ENCODE measurements at regions not wholly inside any gene's neighbourhood (a gene's known extent, or its start where the extent isn't known, plus 50 kb on each side); places are given as distances from the start of the nearest gene placed in this dataset.

DNA sequence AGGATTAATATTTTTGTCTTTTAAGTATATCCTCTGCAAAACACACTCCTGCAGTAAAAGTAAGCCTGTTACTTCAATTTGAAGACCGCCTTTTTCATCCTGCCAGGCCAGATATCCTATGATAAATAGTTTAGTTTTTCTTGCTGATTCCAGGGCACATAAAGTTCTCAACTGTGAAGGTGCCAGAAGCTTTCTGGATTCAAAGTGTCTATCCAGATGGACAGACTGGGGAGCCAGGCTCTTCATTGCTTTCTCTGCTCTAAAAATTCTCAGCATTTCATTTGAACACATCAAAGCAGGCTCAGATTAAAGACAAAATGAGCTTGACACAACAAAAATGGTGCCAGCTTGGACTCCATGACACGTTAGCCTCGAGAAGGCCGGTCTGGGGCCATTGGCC is 53.6 kb upstream of the UBL3 start:
- H3K36me3 ChIP-seq (replicated peaks in 1 of 2; ENCODE audit: control insufficient read depth in 1 of 2, insufficient read depth in 2 of 2, low read length in 1 of 2) = no peaks in the 10 kb centered on the region
- H3K79me2 ChIP-seq (ENCODE audit: insufficient read depth) = no peaks in the 10 kb centered on the region
- H3K9me2 ChIP-seq = no peaks in the 10 kb centered on the region
- H3F3A ChIP-seq (replicated peaks; ENCODE audit: insufficient read depth) = no peaks in the 10 kb centered on the region
- WGBS (ENCODE audit: low lambda C conversion rate) = 98% methylated on average over 4 of the region's 4 CpGs
- no peak overlapping the region for H3K27ac ChIP-seq (ENCODE audit: low read depth in 2 of 2, low read length in 1 of 2)
- H3K27me3 ChIP-seq (ENCODE audit: insufficient read depth) = no peaks in the 10 kb centered on the region
- H3K9ac ChIP-seq = no peak overlapping the region
- TF ChIP-seq NRF1 (IDR thresholded peaks at IDR 0.05; ENCODE audit: low read depth, low read length) (no peak), FOXM1 (IDR thresholded peaks at IDR 0.05; ENCODE audit: low read depth) (no peak), YY1 (IDR thresholded peaks at IDR 0.05; ENCODE audit: low read depth) (no peak), RFX5 (IDR thresholded peaks at IDR 0.05; ENCODE audit: low read length) (no peak), EP300 (IDR thresholded peaks at IDR 0.05; ENCODE audit: borderline replicate concordance in 1 of 2, low read depth in 1 of 2, low read length in 1 of 2) (no peak), GATA2 (CRISPR knock-in tag; IDR thresholded peaks at IDR 0.05) (no peak), GABPA (IDR thresholded peaks at IDR 0.05; ENCODE audit: low read depth) (no peak), CHD2 (IDR thresholded peaks at IDR 0.05; ENCODE audit: low read length, partially characterized antibody) (no peak), JUND (IDR thresholded peaks at IDR 0.05) (no peak), TAF1 (IDR thresholded peaks at IDR 0.05; ENCODE audit: borderline replicate concordance, low read depth, low read length) (no peak), SIN3A (IDR thresholded peaks at IDR 0.05; ENCODE audit: borderline replicate concordance, low read depth, low read length) (no peak), POLR2AphosphoS5 (IDR thresholded peaks at IDR 0.05; ENCODE audit: low read depth, low read length) (no peak), SMC3 (IDR thresholded peaks at IDR 0.05; ENCODE audit: low read depth, low read length) (no peak), MXI1 (IDR thresholded peaks at IDR 0.05; ENCODE audit: low read depth, low read length) (no peak)
- TF ChIP-seq, protein P1, sequence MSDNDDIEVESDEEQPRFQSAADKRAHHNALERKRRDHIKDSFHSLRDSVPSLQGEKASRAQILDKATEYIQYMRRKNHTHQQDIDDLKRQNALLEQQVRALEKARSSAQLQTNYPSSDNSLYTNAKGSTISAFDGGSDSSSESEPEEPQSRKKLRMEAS (IDR thresholded peaks at IDR 0.05; ENCODE audit: low read depth) = no peak
- ChIA-PET POLR2A (no interaction called here), CTCF (no interaction called here)
- DNase-seq = no peak
- H2AFZ ChIP-seq (ENCODE audit: low read depth) = no peak overlapping the region
- H3K9me3 ChIP-seq = 0 out of 2 replicates have a peak, but pooled peaks cover 2% of the 10 kb centered on the region
- H4K20me1 ChIP-seq (ENCODE audit: insufficient read depth) = no peaks in the 10 kb centered on the region
- H3K4me1 ChIP-seq (ENCODE audit: control insufficient read depth in 1 of 2, insufficient read depth in 2 of 2, low read depth in 1 of 2, low read length in 1 of 2) = peaks cover 6 to 12% of the 10 kb centered on the region in 2 experiments; a peak in 2 of 4 replicates
- no peak overlapping the region for H3K4me3 ChIP-seq (ENCODE audit: low read depth in 2 of 2, low read length in 1 of 2)
- H3K4me2 ChIP-seq = no peak overlapping the region

GRCh38 chr13:29903543-29903942 is 53.1 kb upstream of the UBL3 start:
- Histone ChIP-seq H3K27ac (ENCODE audit: low read depth in 2 of 2, low read length in 1 of 2) (no peak overlapping the region), H4K20me1 (ENCODE audit: insufficient read depth) (no peaks in the 10 kb centered on the region), H3K4me2 (no peak overlapping the region), H3K9me2 (no peaks in the 10 kb centered on the region), H3K27me3 (ENCODE audit: insufficient read depth) (no peaks in the 10 kb centered on the region), H3K9ac (no peak overlapping the region), H3K4me1 (ENCODE audit: control insufficient read depth in 1 of 2, insufficient read depth in 2 of 2, low read depth in 1 of 2, low read length in 1 of 2) (peaks cover 6 to 11% of the 10 kb centered on the region in 2 experiments; a peak in 2 of 4 replicates), H2AFZ (ENCODE audit: low read depth) (no peak overlapping the region), H3F3A (replicated peaks; ENCODE audit: insufficient read depth) (no peaks in the 10 kb centered on the region), H3K79me2 (ENCODE audit: insufficient read depth) (no peaks in the 10 kb centered on the region), H3K4me3 (ENCODE audit: low read depth in 2 of 2, low read length in 1 of 2) (no peak overlapping the region), H3K36me3 (replicated peaks in 1 of 2; ENCODE audit: control insufficient read depth in 1 of 2, insufficient read depth in 2 of 2, low read length in 1 of 2) (no peaks in the 10 kb centered on the region), H3K9me3 (0 out of 2 replicates have a peak, but pooled peaks cover 2% of the 10 kb centered on the region)
- ChIA-PET POLR2A (no interaction called here), CTCF (interaction anchor here (0.7 to 1.4 kb wide), 3 partner anchors 151 to 471 kb away, joined by 3 read pairs; no protein-coding TSS in a partner anchor)
- TF ChIP-seq RFX5 (IDR thresholded peaks at IDR 0.05; ENCODE audit: low read length) = no peak
- TF ChIP-seq, protein P1 (IDR thresholded peaks at IDR 0.05; ENCODE audit: low read depth) = no peak
- no peak for TF ChIP-seq ELF1 (IDR thresholded peaks at IDR 0.05)
- TF ChIP-seq, protein P2, sequence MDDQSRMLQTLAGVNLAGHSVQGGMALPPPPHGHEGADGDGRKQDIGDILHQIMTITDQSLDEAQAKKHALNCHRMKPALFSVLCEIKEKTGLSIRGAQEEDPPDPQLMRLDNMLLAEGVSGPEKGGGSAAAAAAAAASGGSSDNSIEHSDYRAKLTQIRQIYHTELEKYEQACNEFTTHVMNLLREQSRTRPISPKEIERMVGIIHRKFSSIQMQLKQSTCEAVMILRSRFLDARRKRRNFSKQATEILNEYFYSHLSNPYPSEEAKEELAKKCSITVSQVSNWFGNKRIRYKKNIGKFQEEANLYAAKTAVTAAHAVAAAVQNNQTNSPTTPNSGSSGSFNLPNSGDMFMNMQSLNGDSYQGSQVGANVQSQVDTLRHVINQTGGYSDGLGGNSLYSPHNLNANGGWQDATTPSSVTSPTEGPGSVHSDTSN (IDR thresholded peaks at IDR 0.05) = no peak
- TF ChIP-seq SMC3 (IDR thresholded peaks at IDR 0.05; ENCODE audit: low read depth, low read length) = no peak
- no peak for TF ChIP-seq TCF12 (IDR thresholded peaks at IDR 0.05)
- no peak for TF ChIP-seq USF1 (IDR thresholded peaks at IDR 0.05; ENCODE audit: borderline replicate concordance, low read depth)
- no peak for TF ChIP-seq GABPA (IDR thresholded peaks at IDR 0.05; ENCODE audit: low read depth)
- no peak for TF ChIP-seq TEAD4 (IDR thresholded peaks at IDR 0.05; ENCODE audit: borderline replicate concordance, insufficient read depth)
- TF ChIP-seq NRF1 (IDR thresholded peaks at IDR 0.05; ENCODE audit: low read depth, low read length) = no peak
- TF ChIP-seq, protein P3, sequence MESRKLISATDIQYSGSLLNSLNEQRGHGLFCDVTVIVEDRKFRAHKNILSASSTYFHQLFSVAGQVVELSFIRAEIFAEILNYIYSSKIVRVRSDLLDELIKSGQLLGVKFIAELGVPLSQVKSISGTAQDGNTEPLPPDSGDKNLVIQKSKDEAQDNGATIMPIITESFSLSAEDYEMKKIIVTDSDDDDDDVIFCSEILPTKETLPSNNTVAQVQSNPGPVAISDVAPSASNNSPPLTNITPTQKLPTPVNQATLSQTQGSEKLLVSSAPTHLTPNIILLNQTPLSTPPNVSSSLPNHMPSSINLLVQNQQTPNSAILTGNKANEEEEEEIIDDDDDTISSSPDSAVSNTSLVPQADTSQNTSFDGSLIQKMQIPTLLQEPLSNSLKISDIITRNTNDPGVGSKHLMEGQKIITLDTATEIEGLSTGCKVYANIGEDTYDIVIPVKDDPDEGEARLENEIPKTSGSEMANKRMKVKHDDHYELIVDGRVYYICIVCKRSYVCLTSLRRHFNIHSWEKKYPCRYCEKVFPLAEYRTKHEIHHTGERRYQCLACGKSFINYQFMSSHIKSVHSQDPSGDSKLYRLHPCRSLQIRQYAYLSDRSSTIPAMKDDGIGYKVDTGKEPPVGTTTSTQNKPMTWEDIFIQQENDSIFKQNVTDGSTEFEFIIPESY (IDR thresholded peaks at IDR 0.05; ENCODE audit: borderline replicate concordance, low read depth) = no peak
- no peak for TF ChIP-seq CTCF (IDR thresholded peaks at IDR 0.05)
- no peak for TF ChIP-seq YY1 (IDR thresholded peaks at IDR 0.05; ENCODE audit: low read depth)
- no peak for TF ChIP-seq MEF2A (IDR thresholded peaks at IDR 0.05; ENCODE audit: borderline replicate concordance, low read depth)
- WGBS (ENCODE audit: low lambda C conversion rate) = 57% methylated on average over 3 of the region's 3 CpGs
- no peak for DNase-seq

All from SK-N-SH (cell line).